ENCODE measurements at regions not wholly inside any gene's neighbourhood (a gene's known extent, or its start where the extent isn't known, plus 50 kb on each side); places are given as distances from the start of the nearest gene placed in this dataset.

GRCh38 chr15:59924096-59924495, 80.0 kb upstream of the FOXB1 start:
- TF ChIP-seq PRDM6 (tag by site-specific recombination; IDR thresholded peaks at IDR 0.05) (0 out of 2 replicates have a peak, but pooled peaks have one; percentile 15), KLF10 (tag by site-specific recombination; IDR thresholded peaks at IDR 0.05) (no peak), ZNF521 (tag by site-specific recombination; IDR thresholded peaks at IDR 0.05) (no peak), ZNF645 (tag by site-specific recombination; IDR thresholded peaks at IDR 0.05) (no peak), ZSCAN30 (tag by site-specific recombination; IDR thresholded peaks at IDR 0.05) (0 out of 2 replicates have a peak, but pooled peaks have one; percentile 18), ZIC2 (tag by site-specific recombination; IDR thresholded peaks at IDR 0.05) (peak; percentile 87)
- Histone ChIP-seq H3K36me3 (ENCODE audit: control insufficient read depth in 2 of 2, insufficient read depth in 1 of 2, low read length in 2 of 2) (no peaks in the 10 kb centered on the region), H3K4me1 (ENCODE audit: control insufficient read depth, insufficient read depth, low read length) (peaks cover 9% of the 10 kb centered on the region; the same call in 1 of the 2 replicates), H3K27ac (ENCODE audit: extremely low read depth, low read depth, low read length) (no peak overlapping the region), H3K4me3 (ENCODE audit: low read depth, low read length) (no peak overlapping the region), H3K9me3 (ENCODE audit: control insufficient read depth, insufficient read depth, low read depth, low read length) (no peaks in the 10 kb centered on the region)
- ChIA-PET POLR2A (no interaction called here), CTCF (interaction anchor here (0.6 kb wide), 1 partner anchor 73 kb away, joined by 3 read pairs; no protein-coding TSS in a partner anchor)

GRCh38 chr15:59923508-59923907, 80.6 kb upstream of the FOXB1 start:
- Histone ChIP-seq H3K27ac (ENCODE audit: extremely low read depth, low read depth, low read length) (no peak overlapping the region), H3K9me3 (ENCODE audit: control insufficient read depth, insufficient read depth, low read depth, low read length) (no peaks in the 10 kb centered on the region), H3K36me3 (ENCODE audit: control insufficient read depth in 2 of 2, insufficient read depth in 1 of 2, low read length in 2 of 2) (no peaks in the 10 kb centered on the region), H3K4me1 (ENCODE audit: control insufficient read depth, insufficient read depth, low read length) (peaks cover 10% of the 10 kb centered on the region; the same call in 1 of the 2 replicates), H3K4me3 (ENCODE audit: low read depth, low read length) (no peak overlapping the region)
- no peak for TF ChIP-seq HOXA7 (CRISPR knock-in tag; IDR thresholded peaks at IDR 0.05; ENCODE audit: borderline replicate concordance)
- TF ChIP-seq TRIM28 (IDR thresholded peaks at IDR 0.05; ENCODE audit: borderline replicate concordance, low read length): no peak
- no peak for TF ChIP-seq GLIS1 (tag by site-specific recombination; IDR thresholded peaks at IDR 0.05)
- TF ChIP-seq ZFP3 (tag by site-specific recombination; IDR thresholded peaks at IDR 0.05; ENCODE audit: low read depth): no peak
- no peak for TF ChIP-seq ZNF292 (tag by site-specific recombination; IDR thresholded peaks at IDR 0.05; ENCODE audit: borderline replicate concordance, low read depth)
- no peak for TF ChIP-seq ZNF140 (tag by site-specific recombination; IDR thresholded peaks at IDR 0.05)
- TF ChIP-seq HOXD13 (CRISPR knock-in tag; IDR thresholded peaks at IDR 0.05; ENCODE audit: borderline replicate concordance): no peak
- TF ChIP-seq ZBTB49 (tag by site-specific recombination; IDR thresholded peaks at IDR 0.05; ENCODE audit: low read depth): no peak
- no peak for TF ChIP-seq ZNF677 (tag by site-specific recombination; IDR thresholded peaks at IDR 0.05)
- no peak for TF ChIP-seq ZNF37A (tag by site-specific recombination; IDR thresholded peaks at IDR 0.05)
- no peak for TF ChIP-seq ZNF19 (tag by site-specific recombination; IDR thresholded peaks at IDR 0.05; ENCODE audit: low read depth)
- TF ChIP-seq ZFHX2 (tag by site-specific recombination; conservative IDR thresholded peaks at IDR 0.05): no peak
- TF ChIP-seq KLF8 (tag by site-specific recombination; IDR thresholded peaks at IDR 0.05): no peak
- POLR2A ChIA-PET: no interaction called here
- CTCF ChIA-PET: no interaction called here
